Gastroesophageal sphincter (tissue), 3 donors: ENCODE measurements at regions not wholly inside any gene's neighbourhood (a gene's known extent, or its start where the extent isn't known, plus 50 kb on each side); places are given as distances from the start of the nearest gene placed in this dataset.

Source experiments
- POLR2A ChIP-seq, 2 donors: fragments of 450-650 bp; IDR thresholded peaks; one replicate each; pipeline ENCODE4 v1.6.1; 2017; ENCODE audit warnings: antibody characterized with exemption in 2 of 2, mild to moderate bottlenecking in 2 of 2, moderate library complexity in 1 of 2
- TF ChIP-seq, protein P1 (sequence below), 4 experiments: fragments of 200-600 bp in 2 of 4; fragments of 450-650 bp in 2 of 4; sonication (generic) in 1 of 4; IDR thresholded peaks; one replicate each; pipeline ENCODE4 v1.5.1; 2017 to 2019; ENCODE audit warnings: antibody characterized with exemption in 4 of 4, mild to moderate bottlenecking in 2 of 4, moderate library complexity in 2 of 4

- TF ChIP-seq, protein P1, sequence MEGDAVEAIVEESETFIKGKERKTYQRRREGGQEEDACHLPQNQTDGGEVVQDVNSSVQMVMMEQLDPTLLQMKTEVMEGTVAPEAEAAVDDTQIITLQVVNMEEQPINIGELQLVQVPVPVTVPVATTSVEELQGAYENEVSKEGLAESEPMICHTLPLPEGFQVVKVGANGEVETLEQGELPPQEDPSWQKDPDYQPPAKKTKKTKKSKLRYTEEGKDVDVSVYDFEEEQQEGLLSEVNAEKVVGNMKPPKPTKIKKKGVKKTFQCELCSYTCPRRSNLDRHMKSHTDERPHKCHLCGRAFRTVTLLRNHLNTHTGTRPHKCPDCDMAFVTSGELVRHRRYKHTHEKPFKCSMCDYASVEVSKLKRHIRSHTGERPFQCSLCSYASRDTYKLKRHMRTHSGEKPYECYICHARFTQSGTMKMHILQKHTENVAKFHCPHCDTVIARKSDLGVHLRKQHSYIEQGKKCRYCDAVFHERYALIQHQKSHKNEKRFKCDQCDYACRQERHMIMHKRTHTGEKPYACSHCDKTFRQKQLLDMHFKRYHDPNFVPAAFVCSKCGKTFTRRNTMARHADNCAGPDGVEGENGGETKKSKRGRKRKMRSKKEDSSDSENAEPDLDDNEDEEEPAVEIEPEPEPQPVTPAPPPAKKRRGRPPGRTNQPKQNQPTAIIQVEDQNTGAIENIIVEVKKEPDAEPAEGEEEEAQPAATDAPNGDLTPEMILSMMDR (IDR thresholded peaks at IDR 0.05): no peak
- TF ChIP-seq POLR2A (IDR thresholded peaks at IDR 0.05): no peak
These were observed 234.5 kb upstream of the MAP3K1 start for GRCh38 chr5:56580864-56581263.
